Loucy (cell line): ENCODE measurements at regions not wholly inside any gene's neighbourhood (a gene's known extent, or its start where the extent isn't known, plus 50 kb on each side); places are given as distances from the start of the nearest gene placed in this dataset.

Experiments
- H2AFZ ChIP-seq: fragments of 200-600 bp; sonication (generic); 2 replicates; pipeline ENCODE4 v1.6.0; 2016; ENCODE audit warnings: antibody characterized with exemption, mild to moderate bottlenecking, low read length, moderate library complexity
- H3F3A ChIP-seq: fragments of 200-600 bp; 2 replicates; pipeline ENCODE4 v1.6.0; 2016; ENCODE audit warnings: antibody characterized with exemption, low read depth, mild to moderate bottlenecking
- H3K27me3 ChIP-seq: fragments of 200-600 bp; sonication (generic); 2 replicates; pipeline ENCODE4 v1.6.1; 2014; ENCODE audit warnings: low read length, mild to moderate bottlenecking; ENCODE audit not compliant: insufficient read depth, poor library complexity, severe bottlenecking
- H3K36me3 ChIP-seq: fragments of 200-600 bp; sonication (generic); 2 replicates; pipeline ENCODE4 v1.6.1; 2016; ENCODE audit warnings: low read length; ENCODE audit not compliant: insufficient read depth
- H3K4me1 ChIP-seq: fragments of 200-600 bp; sonication (generic); 2 replicates; pipeline ENCODE4 v1.5.1; 2014; ENCODE audit warnings: low read length, mild to moderate bottlenecking; ENCODE audit not compliant: insufficient read depth, poor library complexity, severe bottlenecking
- H3K4me2 ChIP-seq: fragments of 200-600 bp; sonication (generic); 2 replicates; pipeline ENCODE4 v1.6.0; 2014; ENCODE audit warnings: antibody characterized with exemption, low read length, low read depth, mild to moderate bottlenecking; ENCODE audit not compliant: poor library complexity, severe bottlenecking
- H3K4me3 ChIP-seq: fragments of 200-600 bp; sonication (generic); 2 replicates; pipeline ENCODE4 v1.5.1; 2014; ENCODE audit warnings: low read length, mild to moderate bottlenecking, mixed read lengths; ENCODE audit not compliant: poor library complexity, severe bottlenecking
- H3K79me2 ChIP-seq: fragments of 200-600 bp; sonication (generic); 2 replicates; pipeline ENCODE4 v1.6.1; 2014; ENCODE audit warnings: low read length; ENCODE audit not compliant: insufficient read depth
- H3K9ac ChIP-seq: fragments of 200-600 bp; sonication (generic); 2 replicates; pipeline ENCODE4 v1.6.0; 2014; ENCODE audit warnings: mild to moderate bottlenecking, low read depth, low read length, moderate library complexity; ENCODE audit not compliant: poor library complexity, severe bottlenecking
- H3K9me2 ChIP-seq: fragments of 200-600 bp; sonication (generic); replicated peaks from 2 replicates; pipeline ENCODE4 v1.6.1; 2016; ENCODE audit warnings: low read depth, low read length, mixed read lengths
- H3K9me3 ChIP-seq: fragments of 200-600 bp; sonication (generic); 2 replicates; pipeline ENCODE4 v1.6.1; 2014; ENCODE audit warnings: mild to moderate bottlenecking, antibody characterized with exemption, low read length, low read depth; ENCODE audit not compliant: insufficient read depth
- H4K20me1 ChIP-seq: fragments of 200-600 bp; sonication (generic); 2 replicates; pipeline ENCODE4 v1.6.0; 2014; ENCODE audit warnings: antibody characterized with exemption, low read length, mild to moderate bottlenecking; ENCODE audit not compliant: insufficient read depth, poor library complexity, severe bottlenecking
- CTCF ChIP-seq: fragments of 200-600 bp; sonication (generic); conservative IDR thresholded peaks from 2 replicates; pipeline ENCODE4 v1.5.1; 2014; ENCODE audit warnings: mild to moderate bottlenecking, antibody characterized with exemption, low read length
- EZH2phosphoT487 ChIP-seq: fragments of 200-600 bp; IDR thresholded peaks from 2 replicates; pipeline ENCODE4 v1.6.1; 2018; ENCODE audit warnings: antibody characterized with exemption, mild to moderate bottlenecking, moderate library complexity, borderline replicate concordance

- no peaks in the 10 kb centered on the region for H3K79me2 ChIP-seq
- no peaks in the 10 kb centered on the region for H3K4me1 ChIP-seq
- H3K4me2 ChIP-seq, result no peak overlapping the region
- H3K9me2 ChIP-seq, result no peaks in the 10 kb centered on the region
- H3K9me3 ChIP-seq, result no peaks in the 10 kb centered on the region
- no peak overlapping the region for H3K4me3 ChIP-seq
- H2AFZ ChIP-seq, result no peak overlapping the region
- H3F3A ChIP-seq, result no peaks in the 10 kb centered on the region
- no peak overlapping the region for H3K9ac ChIP-seq
- no peaks in the 10 kb centered on the region for H3K27me3 ChIP-seq
- TF ChIP-seq CTCF (no peak), EZH2phosphoT487 (no peak)
- no peaks in the 10 kb centered on the region for H4K20me1 ChIP-seq
- no peaks in the 10 kb centered on the region for H3K36me3 ChIP-seq
Measured at GRCh38 chr6:93799226-93799625, 379.9 kb upstream of the EPHA7 start.

- Histone ChIP-seq H2AFZ (no peak overlapping the region), H3F3A (no peaks in the 10 kb centered on the region), H3K79me2 (no peaks in the 10 kb centered on the region), H4K20me1 (no peaks in the 10 kb centered on the region), H3K27me3 (no peaks in the 10 kb centered on the region), H3K36me3 (no peaks in the 10 kb centered on the region), H3K9me2 (no peaks in the 10 kb centered on the region), H3K4me1 (no peaks in the 10 kb centered on the region), H3K4me2 (no peak overlapping the region), H3K9me3 (no peaks in the 10 kb centered on the region), H3K9ac (no peak overlapping the region), H3K4me3 (no peak overlapping the region)
- TF ChIP-seq EZH2phosphoT487 (no peak), CTCF (no peak)
Measured at GRCh38 chr6:93794166-93794565, 374.8 kb upstream of the EPHA7 start.

GRCh38 chr6:93792746-93793145 lies 373.4 kb upstream of the EPHA7 start:
- Histone ChIP-seq H3K27me3 (no peaks in the 10 kb centered on the region), H2AFZ (no peak overlapping the region), H4K20me1 (no peaks in the 10 kb centered on the region), H3K9ac (no peak overlapping the region), H3K4me1 (no peaks in the 10 kb centered on the region), H3K36me3 (no peaks in the 10 kb centered on the region), H3F3A (no peaks in the 10 kb centered on the region), H3K4me2 (no peak overlapping the region), H3K9me3 (no peaks in the 10 kb centered on the region), H3K9me2 (no peaks in the 10 kb centered on the region), H3K4me3 (no peak overlapping the region), H3K79me2 (no peaks in the 10 kb centered on the region)
- TF ChIP-seq CTCF, result no peak
